ENCODE measurements at regions not wholly inside any gene's neighbourhood (a gene's known extent, or its start where the extent isn't known, plus 50 kb on each side); places are given as distances from the start of the nearest gene placed in this dataset.

GRCh38 chr6:82761674-82762345, 303.8 kb downstream of the UBE3D start:
- 66 to 76% (median 71%) methylated on average over 2 of the region's 2 CpGs for WGBS, 4 donors

GRCh38 chr6:82766476-82766875, 299.2 kb downstream of the UBE3D start:
- no peak overlapping the region for H3K4me3 ChIP-seq
- no peak overlapping the region for H3K27ac ChIP-seq
- TF ChIP-seq POLR2A (IDR thresholded peaks at IDR 0.05): no peak
- TF ChIP-seq CTCF (IDR thresholded peaks at IDR 0.05): no peak
- H3K4me1 ChIP-seq (replicated peaks in 1 of 2): no peaks in the 10 kb centered on the region
- no peaks in the 10 kb centered on the region for H3K27me3 ChIP-seq
- intact Hi-C loops (cut with DNase I): no loop called here
- H3K9me3 ChIP-seq (replicated peaks in 1 of 3): no peaks in the 10 kb centered on the region
- H3K36me3 ChIP-seq (replicated peaks in 1 of 2): no peaks in the 10 kb centered on the region
- DNase-seq: no peak
- WGBS, 4 donors: 80 to 89% (median 83%) methylated on average over 1 of the region's 1 CpG

More at GRCh38 chr6:82761674-82762345, 303.8 kb downstream of the UBE3D start:
- Histone ChIP-seq H3K27ac (no peak overlapping the region), H3K36me3 (replicated peaks in 1 of 2) (no peaks in the 10 kb centered on the region), H3K4me3 (no peak overlapping the region), H3K9me3 (replicated peaks in 1 of 3) (no peaks in the 10 kb centered on the region), H3K4me1 (replicated peaks in 1 of 2) (no peaks in the 10 kb centered on the region), H3K27me3 (no peaks in the 10 kb centered on the region)
- TF ChIP-seq POLR2A (IDR thresholded peaks at IDR 0.05): no peak
- no peak for TF ChIP-seq CTCF (IDR thresholded peaks at IDR 0.05)
- no peak for DNase-seq
- intact Hi-C loops (cut with DNase I): no loop called here

- Histone ChIP-seq H3K4me3 (no peak overlapping the region), H3K4me1 (replicated peaks in 1 of 2) (no peaks in the 10 kb centered on the region), H3K27me3 (no peaks in the 10 kb centered on the region), H3K27ac (no peak overlapping the region), H3K36me3 (replicated peaks in 1 of 2) (no peaks in the 10 kb centered on the region), H3K9me3 (replicated peaks in 1 of 3) (no peaks in the 10 kb centered on the region)
- DNase-seq: no peak
- TF ChIP-seq POLR2A (IDR thresholded peaks at IDR 0.05) (no peak), CTCF (IDR thresholded peaks at IDR 0.05) (no peak)
- WGBS, 4 donors: 65 to 87% (median 81%) methylated on average over 5 of the region's 5 CpGs
- intact Hi-C loops (cut with DNase I): no loop called here
Observed at GRCh38 chr6:82767037-82767436, 298.6 kb downstream of the UBE3D start.

- Histone ChIP-seq H3K36me3 (replicated peaks in 1 of 2) (no peaks in the 10 kb centered on the region), H3K4me1 (replicated peaks in 1 of 2) (no peaks in the 10 kb centered on the region), H3K27ac (no peak overlapping the region), H3K4me3 (no peak overlapping the region), H3K27me3 (no peaks in the 10 kb centered on the region), H3K9me3 (replicated peaks in 1 of 3) (no peaks in the 10 kb centered on the region)
- TF ChIP-seq CTCF (IDR thresholded peaks at IDR 0.05) (no peak), POLR2A (IDR thresholded peaks at IDR 0.05) (no peak)
- intact Hi-C loops (cut with DNase I): no loop called here
- WGBS, 4 donors: 72 to 89% (median 78%) methylated on average over 4 of the region's 4 CpGs
- no peak for DNase-seq
Observed at GRCh38 chr6:82767447-82767846, 298.2 kb downstream of the UBE3D start.
